Astrocyte (in vitro differentiated cells and primary cell): ENCODE measurements at regions not wholly inside any gene's neighbourhood (a gene's known extent, or its start where the extent isn't known, plus 50 kb on each side); places are given as distances from the start of the nearest gene placed in this dataset.
"Not testable (repeated sequence)": the region's sequence is repeated elsewhere in the genome, so short reads cannot be mapped to it uniquely, and the experiment has no call there.

Experiments used
- DNase-seq: peaks from one replicate; pipeline ENCODE4 v3.0.0-alpha.2; 2010; ENCODE audit warnings: low read depth
- FAIRE-seq: peaks from 2 replicates; lab custom pipeline; 2011; peaks lifted over from hg19 to GRCh38; lab: Jason Lieb, UNC
- H2AFZ ChIP-seq: 2 replicates; pipeline ENCODE4 v1.6.0; 2012; ENCODE audit warnings: low read depth, low read length, inconsistent platforms
- H3K27ac ChIP-seq: 2 replicates; pipeline ENCODE4 v1.5.1; 2011; ENCODE audit warnings: low read depth, low read length, inconsistent platforms
- H3K27me3 ChIP-seq: 2 replicates; pipeline ENCODE4 v1.6.0; 2011; ENCODE audit warnings: low read length, inconsistent platforms; ENCODE audit not compliant: insufficient read depth
- H3K36me3 ChIP-seq: 2 replicates; pipeline ENCODE4 v1.5.1; 2011; ENCODE audit warnings: low read length, inconsistent platforms; ENCODE audit not compliant: insufficient read depth
- H3K4me1 ChIP-seq: 2 replicates; pipeline ENCODE4 v1.5.1; 2011; ENCODE audit warnings: low read length, inconsistent platforms; ENCODE audit not compliant: insufficient read depth
- H3K4me2 ChIP-seq: 2 replicates; pipeline ENCODE4 v1.6.0; 2012; ENCODE audit warnings: low read length, inconsistent platforms
- H3K4me3 ChIP-seq: 2 replicates; pipeline ENCODE4 v1.5.1; 2011; ENCODE audit warnings: low read depth, mild to moderate bottlenecking, low read length, inconsistent platforms; ENCODE audit not compliant: insufficient read depth
- H3K79me2 ChIP-seq: 2 replicates; pipeline ENCODE4 v1.6.0; 2012; ENCODE audit warnings: mild to moderate bottlenecking, low read length, inconsistent platforms; ENCODE audit not compliant: insufficient read depth
- H3K9ac ChIP-seq: 2 replicates; pipeline ENCODE4 v1.6.0; 2012; ENCODE audit warnings: mild to moderate bottlenecking, low read length, inconsistent platforms
- H3K9me3 ChIP-seq: 2 replicates; pipeline ENCODE4 v1.5.1; 2012; ENCODE audit warnings: low read depth, mild to moderate bottlenecking, low read length, inconsistent platforms; ENCODE audit not compliant: insufficient read depth
- H4K20me1 ChIP-seq: 2 replicates; pipeline ENCODE4 v1.6.0; 2012; ENCODE audit warnings: low read length, inconsistent platforms; ENCODE audit not compliant: insufficient read depth
- H3K27ac Mint-ChIP-seq: one replicate; pipeline ENCODE4 v1.8.0; 2021; ENCODE audit warnings: mild to moderate bottlenecking, mixed read lengths; ENCODE audit not compliant: unreplicated experiment
- H3K27me3 Mint-ChIP-seq: one replicate; pipeline ENCODE4 v1.8.0; 2021; ENCODE audit warnings: low read depth, mixed read lengths; ENCODE audit not compliant: unreplicated experiment
- H3K36me3 Mint-ChIP-seq: one replicate; pipeline ENCODE4 v1.8.0; 2021; ENCODE audit warnings: low read depth, mixed read lengths; ENCODE audit not compliant: unreplicated experiment
- H3K4me1 Mint-ChIP-seq: one replicate; pipeline ENCODE4 v1.8.0; 2021; ENCODE audit warnings: low read depth, mixed read lengths; ENCODE audit not compliant: unreplicated experiment
- H3K4me3 Mint-ChIP-seq: one replicate; pipeline ENCODE4 v1.8.0; 2021; ENCODE audit warnings: mild to moderate bottlenecking, moderate library complexity, mixed read lengths; ENCODE audit not compliant: unreplicated experiment
- H3K9me3 Mint-ChIP-seq: one replicate; pipeline ENCODE4 v1.8.0; 2021; ENCODE audit warnings: mild to moderate bottlenecking, mixed read lengths; ENCODE audit not compliant: unreplicated experiment
- CTCF ChIP-seq: IDR thresholded peaks from 2 replicates; pipeline ENCODE4 v1.5.1; 2011; ENCODE audit warnings: low read depth, mild to moderate bottlenecking, inconsistent platforms, low read length, moderate library complexity; ENCODE audit not compliant: insufficient read depth
- EZH2 ChIP-seq: IDR thresholded peaks from 2 replicates; pipeline ENCODE4 v1.6.1; 2012; ENCODE audit warnings: mild to moderate bottlenecking, low read length, inconsistent platforms; ENCODE audit not compliant: insufficient read depth

DNA sequence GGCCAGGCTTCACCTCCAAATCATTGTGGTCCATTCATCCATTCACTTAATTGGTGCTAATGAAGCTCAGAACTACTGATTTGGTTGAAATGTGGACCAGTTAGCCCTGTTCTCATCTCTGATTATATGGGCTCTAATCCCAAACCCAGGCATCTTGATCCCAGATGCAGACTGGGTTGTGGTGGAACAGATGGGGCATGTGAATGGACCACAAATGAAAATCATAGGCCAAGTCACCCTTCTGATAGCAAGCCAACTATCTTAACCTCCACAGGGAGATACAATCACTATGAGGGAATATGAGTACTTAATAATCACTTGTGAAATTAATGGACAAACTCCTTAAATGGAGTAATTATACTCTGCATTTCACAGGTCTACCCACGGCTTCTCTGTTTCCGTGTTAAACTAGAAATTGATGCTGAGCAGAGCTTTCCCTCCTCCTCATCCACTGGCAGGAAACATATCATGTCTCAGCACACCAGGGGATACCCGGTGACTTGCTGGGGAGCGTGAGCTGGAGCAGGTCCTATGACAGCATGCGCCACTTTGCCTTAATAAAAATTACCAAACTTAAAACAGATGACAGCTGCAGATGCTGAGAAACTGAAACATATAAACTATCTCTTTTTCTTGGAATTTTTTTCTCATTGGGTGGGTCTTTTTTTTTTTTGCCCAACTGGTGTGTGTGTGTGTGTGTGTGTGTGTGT, 108.8 kb upstream of the HEY2 start:
- Histone ChIP-seq H4K20me1 (no peaks in the 10 kb centered on the region), H3K27ac (no peak overlapping the region), H3K36me3 (no peaks in the 10 kb centered on the region), H3K79me2 (no peaks in the 10 kb centered on the region), H3K4me2 (no peak overlapping the region), H3K9me3 (no peaks in the 10 kb centered on the region), H3K4me1 (no peaks in the 10 kb centered on the region), H3K27me3 (no peaks in the 10 kb centered on the region), H3K9ac (no peak overlapping the region), H3K4me3 (no peak overlapping the region), H2AFZ (no peak overlapping the region)
- H3K36me3 Mint-ChIP-seq, result peaks cover 2% of the 10 kb centered on the region
- H3K27me3 Mint-ChIP-seq, result peaks cover 2% of the 10 kb centered on the region
- FAIRE-seq (no peak), DNase-seq (no peak)
- peaks cover 5% of the 10 kb centered on the region for H3K9me3 Mint-ChIP-seq
- H3K4me1 Mint-ChIP-seq, result no peaks in the 10 kb centered on the region
- H3K4me3 Mint-ChIP-seq, result no peak overlapping the region
- no peak overlapping the region for H3K27ac Mint-ChIP-seq
- no peak for TF ChIP-seq EZH2
- no peak for TF ChIP-seq CTCF

DNA sequence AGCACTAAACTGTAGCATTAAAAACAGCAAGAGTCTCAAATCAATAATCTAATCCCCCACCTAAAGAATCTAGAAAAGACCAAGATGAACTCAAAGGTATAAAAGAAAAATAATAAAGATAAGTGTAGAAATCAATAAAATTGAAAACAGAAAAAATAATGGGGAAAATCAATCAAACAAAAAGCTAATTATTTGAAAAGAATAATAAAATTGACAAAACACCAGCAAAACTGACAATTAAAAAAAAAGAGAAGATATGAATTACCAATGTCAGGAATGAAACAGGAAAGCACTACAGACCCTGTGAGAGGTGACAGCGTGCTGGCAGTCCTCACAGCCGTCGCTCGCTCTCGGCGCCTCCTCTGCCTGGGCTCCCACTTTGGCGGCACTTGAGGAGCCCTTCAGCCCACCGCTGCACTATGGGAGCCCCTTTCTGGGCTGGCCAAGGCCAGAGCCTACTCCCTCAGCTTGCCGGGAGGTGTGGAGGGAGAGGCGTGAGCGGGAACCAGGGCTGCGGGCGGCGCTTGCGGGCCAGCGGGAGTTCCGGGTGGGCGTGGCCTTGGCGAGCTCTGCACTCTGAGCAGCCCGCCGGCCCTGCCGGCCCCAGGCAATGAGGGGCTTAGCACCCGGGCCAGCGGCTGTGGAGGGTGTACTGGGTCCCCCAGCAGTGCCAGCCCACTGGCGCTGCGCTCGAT, 105.3 kb upstream of the HEY2 start:
- H4K20me1 ChIP-seq, H3K4me1 Mint-ChIP-seq, H3K9me3 Mint-ChIP-seq, DNase-seq, H3K27ac ChIP-seq, H3K27me3 Mint-ChIP-seq, H3K4me1 ChIP-seq, H3K4me2 ChIP-seq, H3K79me2 ChIP-seq, FAIRE-seq, H3K9me3 ChIP-seq, H2AFZ ChIP-seq, H3K27me3 ChIP-seq, H3K36me3 Mint-ChIP-seq, H3K27ac Mint-ChIP-seq, H3K36me3 ChIP-seq, H3K4me3 Mint-ChIP-seq, H3K4me3 ChIP-seq, H3K9ac ChIP-seq: not testable (repeated sequence)

GRCh38 chr6:125647391-125647790, 102.0 kb upstream of the HEY2 start:
- no peak overlapping the region for H3K27ac ChIP-seq
- H3K9ac ChIP-seq, result no peak overlapping the region
- FAIRE-seq (no peak), DNase-seq (no peak)
- TF ChIP-seq EZH2 (no peak), CTCF (no peak)
- peaks cover 2% of the 10 kb centered on the region for H3K36me3 Mint-ChIP-seq
- no peak overlapping the region for H2AFZ ChIP-seq
- H3K9me3 Mint-ChIP-seq, result no peaks in the 10 kb centered on the region
- no peaks in the 10 kb centered on the region for H3K9me3 ChIP-seq
- no peaks in the 10 kb centered on the region for H4K20me1 ChIP-seq
- no peaks in the 10 kb centered on the region for H3K27me3 ChIP-seq
- no peak overlapping the region for H3K27ac Mint-ChIP-seq
- no peaks in the 10 kb centered on the region for H3K27me3 Mint-ChIP-seq
- no peak overlapping the region for H3K4me3 ChIP-seq
- H3K4me1 ChIP-seq, result no peaks in the 10 kb centered on the region
- H3K4me2 ChIP-seq, result no peak overlapping the region
- no peaks in the 10 kb centered on the region for H3K4me1 Mint-ChIP-seq
- H3K36me3 ChIP-seq, result no peaks in the 10 kb centered on the region
- no peak overlapping the region for H3K4me3 Mint-ChIP-seq
- no peaks in the 10 kb centered on the region for H3K79me2 ChIP-seq

DNA sequence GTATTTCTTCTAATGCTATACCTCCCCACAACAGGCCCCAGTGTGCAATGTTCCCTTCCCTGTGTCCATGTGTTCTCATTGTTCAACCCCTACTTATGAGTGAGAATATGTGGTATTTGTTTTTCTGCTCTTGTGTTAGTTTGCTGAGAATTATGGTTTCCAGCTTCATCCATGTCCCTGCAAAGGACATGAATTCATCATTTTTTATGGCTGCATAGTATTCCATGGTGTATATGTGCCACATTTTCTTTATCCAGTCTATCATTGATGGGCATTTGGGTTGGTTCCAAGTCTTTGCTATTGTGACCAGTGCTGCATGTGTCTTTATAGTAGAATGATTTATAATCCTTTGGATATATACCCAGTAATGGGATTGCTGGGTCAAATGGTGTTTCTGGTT, 95.7 kb upstream of the HEY2 start:
- not testable (repeated sequence) for H3K9me3 ChIP-seq

More for the DNA sequence above, 95.7 kb upstream of the HEY2 start:
- not testable (repeated sequence) for H3K4me3 ChIP-seq, H3K36me3 Mint-ChIP-seq, H3K9me3 Mint-ChIP-seq, H3K4me1 Mint-ChIP-seq, H3K4me1 ChIP-seq, H3K27ac Mint-ChIP-seq, DNase-seq, H3K4me2 ChIP-seq, H3K27ac ChIP-seq, H2AFZ ChIP-seq, FAIRE-seq, H3K36me3 ChIP-seq, H3K27me3 ChIP-seq, H3K9ac ChIP-seq, H3K27me3 Mint-ChIP-seq, H3K4me3 Mint-ChIP-seq, H4K20me1 ChIP-seq, H3K79me2 ChIP-seq
